Vagina (tissue), 2 donors: ENCODE measurements at regions not wholly inside any gene's neighbourhood (a gene's known extent, or its start where the extent isn't known, plus 50 kb on each side); places are given as distances from the start of the nearest gene placed in this dataset.

Source experiments
- POLR2A ChIP-seq, 2 donors: fragments of 450-650 bp; IDR thresholded peaks; one replicate each; pipeline ENCODE4 v1.6.1; 2017; ENCODE audit warnings: antibody characterized with exemption in 2 of 2, mild to moderate bottlenecking in 2 of 2, moderate library complexity in 2 of 2
- TF ChIP-seq, protein P1 (sequence below), 3 experiments: fragments of 450-650 bp in 2 of 3; fragments of 200-600 bp in 1 of 3; sonication (generic) in 1 of 3; IDR thresholded peaks; one replicate each; pipeline ENCODE4 v1.5.1; 2017 to 2019; ENCODE audit warnings: antibody characterized with exemption in 3 of 3, mild to moderate bottlenecking in 2 of 3, moderate library complexity in 2 of 3

DNA sequence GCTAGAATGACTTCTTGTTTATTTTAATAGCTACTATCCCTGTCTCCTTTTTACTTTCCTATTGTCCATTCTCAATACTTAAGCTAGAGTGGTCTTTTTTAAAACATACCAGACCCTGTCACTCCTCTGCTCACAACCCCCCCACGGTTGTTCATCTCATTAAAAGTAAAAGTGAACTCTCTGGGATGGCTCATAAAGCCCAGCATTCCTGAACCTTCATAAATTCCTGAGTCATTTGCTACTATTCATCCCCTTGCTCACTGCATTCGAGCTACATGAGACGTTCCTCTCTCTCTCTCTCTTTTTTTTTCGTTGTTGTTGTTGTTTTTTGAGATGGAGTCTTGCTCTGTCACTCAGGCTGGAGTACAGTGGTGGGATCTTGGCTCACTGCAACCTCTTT, 148.7 kb upstream of the DSEL start:
- TF ChIP-seq, protein P1, sequence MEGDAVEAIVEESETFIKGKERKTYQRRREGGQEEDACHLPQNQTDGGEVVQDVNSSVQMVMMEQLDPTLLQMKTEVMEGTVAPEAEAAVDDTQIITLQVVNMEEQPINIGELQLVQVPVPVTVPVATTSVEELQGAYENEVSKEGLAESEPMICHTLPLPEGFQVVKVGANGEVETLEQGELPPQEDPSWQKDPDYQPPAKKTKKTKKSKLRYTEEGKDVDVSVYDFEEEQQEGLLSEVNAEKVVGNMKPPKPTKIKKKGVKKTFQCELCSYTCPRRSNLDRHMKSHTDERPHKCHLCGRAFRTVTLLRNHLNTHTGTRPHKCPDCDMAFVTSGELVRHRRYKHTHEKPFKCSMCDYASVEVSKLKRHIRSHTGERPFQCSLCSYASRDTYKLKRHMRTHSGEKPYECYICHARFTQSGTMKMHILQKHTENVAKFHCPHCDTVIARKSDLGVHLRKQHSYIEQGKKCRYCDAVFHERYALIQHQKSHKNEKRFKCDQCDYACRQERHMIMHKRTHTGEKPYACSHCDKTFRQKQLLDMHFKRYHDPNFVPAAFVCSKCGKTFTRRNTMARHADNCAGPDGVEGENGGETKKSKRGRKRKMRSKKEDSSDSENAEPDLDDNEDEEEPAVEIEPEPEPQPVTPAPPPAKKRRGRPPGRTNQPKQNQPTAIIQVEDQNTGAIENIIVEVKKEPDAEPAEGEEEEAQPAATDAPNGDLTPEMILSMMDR (IDR thresholded peaks at IDR 0.05): no peak
- no peak for TF ChIP-seq POLR2A (IDR thresholded peaks at IDR 0.05)
